NCI-H187 treated with DMSO at 0.1 percent for 48 hours (cell line): ENCODE measurements at regions not wholly inside any gene's neighbourhood (a gene's known extent, or its start where the extent isn't known, plus 50 kb on each side); places are given as distances from the start of the nearest gene placed in this dataset.
"Not testable (repeated sequence)": the region's sequence is repeated elsewhere in the genome, so short reads cannot be mapped to it uniquely, and the experiment has no call there.

Experiments used
- DNase-seq: peaks from one replicate; lab custom pipeline; 2025; lab: John Stamatoyannopoulos, UW

- DNase-seq, result no peak
Observed at GRCh38 chr20:53773792-53774401, 180.3 kb upstream of the ZNF217 start.

- DNase-seq, result not testable (repeated sequence)
Observed at GRCh38 chr20:53773066-53773791, 179.6 kb upstream of the ZNF217 start.

- no peak for DNase-seq
Observed at GRCh38 chr20:53769041-53769440, 175.4 kb upstream of the ZNF217 start.

GRCh38 chr20:53768329-53768728, 174.7 kb upstream of the ZNF217 start:
- DNase-seq, result no peak

- DNase-seq, result no peak
Observed at GRCh38 chr20:53767206-53767930, 173.7 kb upstream of the ZNF217 start.

- no peak for DNase-seq
Observed at GRCh38 chr20:53764415-53764800, 170.8 kb upstream of the ZNF217 start.

GRCh38 chr20:53763707-53764414, 170.2 kb upstream of the ZNF217 start:
- no peak for DNase-seq

- not testable (repeated sequence) for DNase-seq
Observed at GRCh38 chr20:53762423-53762798, 168.8 kb upstream of the ZNF217 start.

- DNase-seq, result no peak
Observed at GRCh38 chr20:53760025-53760441, 166.4 kb upstream of the ZNF217 start.

GRCh38 chr20:53757472-53757913, 163.9 kb upstream of the ZNF217 start:
- no peak for DNase-seq

GRCh38 chr20:53755733-53756531, 162.3 kb upstream of the ZNF217 start:
- no peak for DNase-seq

- no peak for DNase-seq
Observed at GRCh38 chr20:53753880-53754459, 160.3 kb upstream of the ZNF217 start.

- no peak for DNase-seq
Observed at GRCh38 chr20:53752971-53753879, 159.6 kb upstream of the ZNF217 start.

- DNase-seq, result no peak
Observed at GRCh38 chr20:53752583-53752970, 158.9 kb upstream of the ZNF217 start.

GRCh38 chr20:53751620-53752318, 158.1 kb upstream of the ZNF217 start:
- no peak for DNase-seq

- no peak for DNase-seq
Observed at GRCh38 chr20:53750827-53751619, 157.4 kb upstream of the ZNF217 start.

- DNase-seq, result no peak
Observed at GRCh38 chr20:53749499-53749898, 155.9 kb upstream of the ZNF217 start.

GRCh38 chr20:53748821-53749421, 155.3 kb upstream of the ZNF217 start:
- DNase-seq, result no peak
